Thymus (tissue), 11 donors: ENCODE measurements at regions not wholly inside any gene's neighbourhood (a gene's known extent, or its start where the extent isn't known, plus 50 kb on each side); places are given as distances from the start of the nearest gene placed in this dataset.

Source experiments
- DNase-seq, 9 donors: peaks; one replicate each; pipeline ENCODE4 v3.0.0-alpha.2; 2013; ENCODE audit warnings: low spot score in 9 of 9, low read depth in 6 of 9, missing footprints in 1 of 9
- H3K27ac ChIP-seq, 2 donors: one replicate each; pipeline ENCODE4 v1.5.1; 2013; ENCODE audit warnings: control low read depth in 1 of 2, low read depth in 1 of 2, low read length in 1 of 2, mild to moderate bottlenecking in 1 of 2, moderate library complexity in 1 of 2
- H3K27me3 ChIP-seq, 2 donors: one replicate each; pipeline ENCODE4 v1.5.1; 2013; ENCODE audit warnings: low read length in 1 of 2; ENCODE audit not compliant: control insufficient read depth in 2 of 2, insufficient read depth in 1 of 2
- H3K36me3 ChIP-seq, 2 donors: one replicate each; pipeline ENCODE4 v1.5.1; 2013; ENCODE audit warnings: low read length in 1 of 2, mild to moderate bottlenecking in 1 of 2, moderate library complexity in 1 of 2; ENCODE audit not compliant: control insufficient read depth in 2 of 2, insufficient read depth in 2 of 2
- H3K4me1 ChIP-seq, 2 donors: one replicate each; pipeline ENCODE4 v1.5.1; 2013; ENCODE audit warnings: low read length in 2 of 2; ENCODE audit not compliant: control insufficient read depth in 2 of 2, insufficient read depth in 2 of 2
- H3K4me3 ChIP-seq, 2 donors: one replicate each; pipeline ENCODE4 v1.5.1; 2013; ENCODE audit warnings: low read length in 2 of 2, control low read depth in 1 of 2, mild to moderate bottlenecking in 1 of 2
- H3K9me3 ChIP-seq, 2 donors: one replicate each; pipeline ENCODE4 v1.5.1; 2013; ENCODE audit warnings: low read length in 1 of 2, mild to moderate bottlenecking in 1 of 2; ENCODE audit not compliant: control insufficient read depth in 2 of 2, insufficient read depth in 1 of 2
- WGBS: extraction: QIAGEN DNeasy Blood & Tissue Kit; methylation state at CpG from one replicate; pipeline ENCODE4 v1.1.7; 2013; 5-methylcytosine and 5-hydroxymethylcytosine counted together
- donor health status: healthy.

DNA sequence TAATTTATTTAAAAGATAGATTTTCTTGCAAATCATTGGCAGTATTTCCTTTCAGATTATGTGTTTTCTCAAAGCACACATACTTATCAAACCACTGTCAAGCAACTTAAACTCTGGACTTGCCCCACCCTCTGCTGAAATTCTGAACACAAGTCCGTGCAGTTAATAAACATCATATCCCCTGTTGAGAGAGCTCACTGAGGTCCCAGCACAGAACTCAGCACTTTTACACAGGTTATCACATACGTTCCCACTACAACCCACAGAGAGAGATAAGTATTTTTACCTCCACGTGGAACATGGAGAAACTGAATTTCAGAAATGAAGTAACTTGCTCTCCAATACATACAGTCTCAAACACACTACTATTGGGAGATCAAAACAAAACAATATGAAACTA, 267.6 kb upstream of the IGF1R start:
- 91% methylated on average over 3 of the region's 3 CpGs for WGBS
- DNase-seq: no peak

GRCh38 chr15:98381446-98381845, 266.9 kb upstream of the IGF1R start:
- no peak overlapping the region for H3K4me3 ChIP-seq
- no peaks in the 10 kb centered on the region for H3K9me3 ChIP-seq
- 98% methylated on average over 2 of the region's 2 CpGs for WGBS
- no peak overlapping the region for H3K27ac ChIP-seq
- no peak for DNase-seq
- no peaks in the 10 kb centered on the region for H3K36me3 ChIP-seq
- peaks cover 0 to 3% of the 10 kb centered on the region in 2 donors for H3K27me3 ChIP-seq
- H3K4me1 ChIP-seq: no peaks in the 10 kb centered on the region

More for the DNA sequence above, 267.6 kb upstream of the IGF1R start:
- Histone ChIP-seq H3K4me3 (no peak overlapping the region), H3K27me3 (peaks cover 0 to 3% of the 10 kb centered on the region in 2 donors), H3K9me3 (no peaks in the 10 kb centered on the region), H3K36me3 (no peaks in the 10 kb centered on the region), H3K27ac (no peak overlapping the region), H3K4me1 (no peaks in the 10 kb centered on the region)

DNA sequence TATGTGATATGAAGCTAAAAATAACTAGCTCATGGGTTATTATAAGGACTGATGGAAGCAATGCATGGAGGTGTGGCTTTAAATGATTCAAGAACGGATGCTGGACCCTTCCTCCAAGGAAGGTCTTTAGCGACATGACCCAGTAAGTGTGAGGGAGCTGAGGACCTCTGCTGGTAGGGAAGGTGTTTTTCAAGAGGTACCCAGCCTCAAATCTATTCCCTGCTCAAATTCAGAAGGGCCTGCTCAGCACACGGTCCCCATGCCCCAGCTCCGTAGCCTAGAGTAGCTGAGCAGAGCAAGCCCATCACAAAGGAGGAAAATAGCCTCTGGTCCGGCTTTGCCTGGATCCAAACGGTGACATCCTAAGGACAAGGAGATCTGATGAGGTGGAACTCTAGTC, 266.2 kb upstream of the IGF1R start:
- Histone ChIP-seq H3K4me3 (no peak overlapping the region), H3K36me3 (no peaks in the 10 kb centered on the region), H3K27ac (no peak overlapping the region), H3K9me3 (no peaks in the 10 kb centered on the region), H3K4me1 (no peaks in the 10 kb centered on the region), H3K27me3 (peaks cover 0 to 3% of the 10 kb centered on the region in 2 donors)
- WGBS: 62% methylated on average over 6 of the region's 6 CpGs
- no peak for DNase-seq

- WGBS: 88% methylated on average over 2 of the region's 2 CpGs
- Histone ChIP-seq H3K27me3 (peaks cover 0 to 3% of the 10 kb centered on the region in 2 donors), H3K36me3 (no peaks in the 10 kb centered on the region), H3K9me3 (no peaks in the 10 kb centered on the region), H3K4me3 (no peak overlapping the region), H3K4me1 (no peaks in the 10 kb centered on the region), H3K27ac (no peak overlapping the region)
- no peak for DNase-seq
Measured at GRCh38 chr15:98383571-98383970, 264.8 kb upstream of the IGF1R start.

- Histone ChIP-seq H3K36me3 (no peaks in the 10 kb centered on the region), H3K27ac (no peak overlapping the region), H3K4me3 (no peak overlapping the region), H3K27me3 (peaks cover 0 to 3% of the 10 kb centered on the region in 2 donors), H3K9me3 (no peaks in the 10 kb centered on the region), H3K4me1 (no peaks in the 10 kb centered on the region)
- WGBS: 70% methylated on average over 9 of the region's 9 CpGs
- DNase-seq: no peak
Measured at GRCh38 chr15:98384328-98385029, 263.9 kb upstream of the IGF1R start.

GRCh38 chr15:98385752-98386381, 262.5 kb upstream of the IGF1R start:
- no peak overlapping the region for H3K4me3 ChIP-seq
- no peak for DNase-seq
- no peak overlapping the region for H3K27ac ChIP-seq
- no peaks in the 10 kb centered on the region for H3K4me1 ChIP-seq
- H3K27me3 ChIP-seq: peaks cover 0 to 3% of the 10 kb centered on the region in 2 donors
- H3K36me3 ChIP-seq: no peaks in the 10 kb centered on the region
- no peaks in the 10 kb centered on the region for H3K9me3 ChIP-seq
- 86% methylated on average over 11 of the region's 11 CpGs for WGBS

DNA sequence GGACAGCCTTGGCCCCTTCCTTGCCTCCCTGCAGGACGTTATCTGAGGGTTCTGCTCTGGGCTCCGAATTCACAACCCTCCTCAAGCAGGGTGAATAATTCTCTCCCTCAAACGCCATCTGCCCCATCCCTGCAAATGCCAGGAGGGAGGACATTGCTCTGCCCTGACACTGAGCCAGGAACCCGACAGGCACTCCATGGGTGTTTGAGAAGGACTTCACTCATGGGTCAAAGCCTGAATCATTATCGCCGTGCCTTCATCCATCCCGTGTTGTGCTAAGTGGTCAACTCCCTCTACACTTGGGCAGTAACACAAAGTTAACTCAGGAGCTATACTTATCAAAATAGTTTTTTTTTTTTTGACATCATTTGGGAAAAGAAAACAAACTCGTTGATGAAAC, 261.8 kb upstream of the IGF1R start:
- peaks cover 0 to 3% of the 10 kb centered on the region in 2 donors for H3K27me3 ChIP-seq
- no peaks in the 10 kb centered on the region for H3K9me3 ChIP-seq
- DNase-seq: no peak
- H3K4me1 ChIP-seq: no peaks in the 10 kb centered on the region
- no peaks in the 10 kb centered on the region for H3K36me3 ChIP-seq
- H3K27ac ChIP-seq: no peak overlapping the region
- 87% methylated on average over 8 of the region's 8 CpGs for WGBS
- no peak overlapping the region for H3K4me3 ChIP-seq

- Histone ChIP-seq H3K27me3 (peaks cover 0 to 3% of the 10 kb centered on the region in 2 donors), H3K36me3 (no peaks in the 10 kb centered on the region), H3K9me3 (no peaks in the 10 kb centered on the region), H3K4me3 (no peak overlapping the region), H3K4me1 (no peaks in the 10 kb centered on the region), H3K27ac (no peak overlapping the region)
- DNase-seq: no peak
- 81% methylated on average over 2 of the region's 2 CpGs for WGBS
Measured at GRCh38 chr15:98387866-98388265, 260.5 kb upstream of the IGF1R start.

GRCh38 chr15:98390946-98391530, 257.3 kb upstream of the IGF1R start:
- 95% methylated on average over 7 of the region's 7 CpGs for WGBS
- Histone ChIP-seq H3K27ac (no peak overlapping the region), H3K9me3 (no peaks in the 10 kb centered on the region), H3K27me3 (no peaks in the 10 kb centered on the region), H3K36me3 (no peaks in the 10 kb centered on the region), H3K4me1 (no peaks in the 10 kb centered on the region), H3K4me3 (no peak overlapping the region)
- DNase-seq: no peak
